ENCODE measurements at regions not wholly inside any gene's neighbourhood (a gene's known extent, or its start where the extent isn't known, plus 50 kb on each side); places are given as distances from the start of the nearest gene placed in this dataset.
"Not testable (repeated sequence)": the region's sequence is repeated elsewhere in the genome, so short reads cannot be mapped to it uniquely, and the experiment has no call there.

GRCh38 chr3:21962456-21962855, 211.4 kb upstream of the ZNF385D start:
- FAIRE-seq, result no peak
- no peak for DNase-seq (ENCODE audit: extremely low spot score, insufficient read length, low read depth)

GRCh38 chr3:21966457-21966856, 215.4 kb upstream of the ZNF385D start:
- not testable (repeated sequence) for FAIRE-seq; DNase-seq (ENCODE audit: extremely low spot score, insufficient read length, low read depth)

- FAIRE-seq (no peak), DNase-seq (ENCODE audit: extremely low spot score, insufficient read length, low read depth) (no peak)
Measured at GRCh38 chr3:21979706-21980105, 228.7 kb upstream of the ZNF385D start.

- DNase-seq (ENCODE audit: extremely low spot score, insufficient read length, low read depth) (no peak), FAIRE-seq (no peak)
Measured at GRCh38 chr3:21989341-21990042, 238.5 kb upstream of the ZNF385D start.

- FAIRE-seq (no peak), DNase-seq (ENCODE audit: extremely low spot score, insufficient read length, low read depth) (no peak)
Measured at GRCh38 chr3:21991061-21991460, 240.1 kb upstream of the ZNF385D start.

- DNase-seq (ENCODE audit: extremely low spot score, insufficient read length, low read depth) (no peak), FAIRE-seq (no peak)
Measured at GRCh38 chr3:21995079-21995607, 244.1 kb upstream of the ZNF385D start.

- FAIRE-seq, result no peak
- DNase-seq (ENCODE audit: extremely low spot score, insufficient read length, low read depth), result no peak
Measured at GRCh38 chr3:22007368-22007767, 256.4 kb upstream of the ZNF385D start.

- FAIRE-seq (no peak), DNase-seq (ENCODE audit: extremely low spot score, insufficient read length, low read depth) (no peak)
Measured at GRCh38 chr3:22010997-22011396, 260.0 kb upstream of the ZNF385D start.

- no peak for FAIRE-seq
- no peak for DNase-seq (ENCODE audit: extremely low spot score, insufficient read length, low read depth)
Measured at GRCh38 chr3:22012471-22012870, 261.5 kb upstream of the ZNF385D start.

- DNase-seq (ENCODE audit: extremely low spot score, insufficient read length, low read depth) (no peak), FAIRE-seq (no peak)
Measured at GRCh38 chr3:22013641-22014040, 262.6 kb upstream of the ZNF385D start.

GRCh38 chr3:22016197-22016596, 265.2 kb upstream of the ZNF385D start:
- FAIRE-seq (no peak), DNase-seq (ENCODE audit: extremely low spot score, insufficient read length, low read depth) (no peak)

GRCh38 chr3:22024638-22025037, 273.6 kb upstream of the ZNF385D start:
- not testable (repeated sequence) for DNase-seq (ENCODE audit: extremely low spot score, insufficient read length, low read depth); FAIRE-seq

GRCh38 chr3:22029480-22029879, 278.5 kb upstream of the ZNF385D start:
- no peak for FAIRE-seq

GRCh38 chr3:22039161-22039560, 288.2 kb upstream of the ZNF385D start:
- no peak for DNase-seq (ENCODE audit: extremely low spot score, insufficient read length, low read depth)
- FAIRE-seq, result no peak

More at GRCh38 chr3:22029480-22029879, 278.5 kb upstream of the ZNF385D start:
- DNase-seq (ENCODE audit: extremely low spot score, insufficient read length, low read depth), result no peak

- no peak for FAIRE-seq
- DNase-seq (ENCODE audit: extremely low spot score, insufficient read length, low read depth), result no peak
Measured at GRCh38 chr3:22040150-22040549, 289.1 kb upstream of the ZNF385D start.

GRCh38 chr3:22045882-22046281, 294.9 kb upstream of the ZNF385D start:
- FAIRE-seq, result no peak
- DNase-seq (ENCODE audit: extremely low spot score, insufficient read length, low read depth), result no peak

- FAIRE-seq, result no peak
- no peak for DNase-seq (ENCODE audit: extremely low spot score, insufficient read length, low read depth)
Measured at GRCh38 chr3:22063500-22063899, 312.5 kb upstream of the ZNF385D start.

- DNase-seq (ENCODE audit: extremely low spot score, insufficient read length, low read depth) (no peak), FAIRE-seq (no peak)
Measured at GRCh38 chr3:22068619-22069018, 317.6 kb upstream of the ZNF385D start.

- FAIRE-seq, result no peak
- DNase-seq (ENCODE audit: extremely low spot score, insufficient read length, low read depth), result no peak
Measured at GRCh38 chr3:22088204-22088603, 337.2 kb upstream of the ZNF385D start.

GRCh38 chr3:22089284-22089683, 338.3 kb upstream of the ZNF385D start:
- FAIRE-seq (peak; percentile 83), DNase-seq (ENCODE audit: extremely low spot score, insufficient read length, low read depth) (peak; percentile 11)

- DNase-seq (ENCODE audit: extremely low spot score, insufficient read length, low read depth), result no peak
- no peak for FAIRE-seq
Measured at GRCh38 chr3:22091329-22091728, 340.3 kb upstream of the ZNF385D start.

GRCh38 chr3:22098021-22098420, 347.0 kb upstream of the ZNF385D start:
- FAIRE-seq (no peak), DNase-seq (ENCODE audit: extremely low spot score, insufficient read length, low read depth) (no peak)
